IPS-20b (cell line): ENCODE measurements at regions not wholly inside any gene's neighbourhood (a gene's known extent, or its start where the extent isn't known, plus 50 kb on each side); places are given as distances from the start of the nearest gene placed in this dataset.
A peak's percentile ranks its signal among the peaks of the same experiment; 100 is the strongest.

Source experiments
- H3K27ac ChIP-seq: one replicate; pipeline ENCODE4 v1.5.1; 2013; ENCODE audit warnings: low read length
- H3K27me3 ChIP-seq: 2 replicates; pipeline ENCODE4 v1.6.1; 2013; ENCODE audit warnings: mild to moderate bottlenecking, low read length, inconsistent platforms; ENCODE audit not compliant: insufficient read depth
- H3K36me3 ChIP-seq: 2 replicates; pipeline ENCODE4 v1.6.1; 2013; ENCODE audit warnings: low read depth, mild to moderate bottlenecking, inconsistent platforms, low read length, moderate library complexity; ENCODE audit not compliant: insufficient read depth
- H3K4me1 ChIP-seq: 2 replicates; pipeline ENCODE4 v1.6.1; 2013; ENCODE audit warnings: mild to moderate bottlenecking, control low read depth, inconsistent platforms, low read length, moderate library complexity; ENCODE audit not compliant: insufficient read depth
- H3K4me3 ChIP-seq: 2 replicates; pipeline ENCODE4 v1.5.1; 2013; ENCODE audit warnings: mild to moderate bottlenecking, low read length, inconsistent platforms
- H3K9ac ChIP-seq: 2 replicates; pipeline ENCODE4 v1.6.1; 2013; ENCODE audit warnings: low read depth, mild to moderate bottlenecking, inconsistent platforms, low read length, moderate library complexity
- H3K9me3 ChIP-seq: 2 replicates; pipeline ENCODE4 v1.6.1; 2013; ENCODE audit warnings: mild to moderate bottlenecking, low read depth, low read length, inconsistent platforms; ENCODE audit not compliant: insufficient read depth

- no peak overlapping the region for H3K9ac ChIP-seq
- no peak overlapping the region for H3K27ac ChIP-seq
- H3K36me3 ChIP-seq = no peaks in the 10 kb centered on the region
- H3K27me3 ChIP-seq = no peaks in the 10 kb centered on the region
- peaks cover 100% of the 10 kb centered on the region for H3K9me3 ChIP-seq
- H3K4me3 ChIP-seq = peak overlapping the region; percentile 7; the same call in 1 of the 2 replicates
- H3K4me1 ChIP-seq = no peaks in the 10 kb centered on the region
Measured at GRCh38 chr13:18956473-18957078, 225.0 kb downstream of the TUBA3C start.

- peaks cover 100% of the 10 kb centered on the region for H3K9me3 ChIP-seq
- H3K4me3 ChIP-seq = no peak overlapping the region
Measured at GRCh38 chr13:18954254-18954653, 227.4 kb downstream of the TUBA3C start.

DNA sequence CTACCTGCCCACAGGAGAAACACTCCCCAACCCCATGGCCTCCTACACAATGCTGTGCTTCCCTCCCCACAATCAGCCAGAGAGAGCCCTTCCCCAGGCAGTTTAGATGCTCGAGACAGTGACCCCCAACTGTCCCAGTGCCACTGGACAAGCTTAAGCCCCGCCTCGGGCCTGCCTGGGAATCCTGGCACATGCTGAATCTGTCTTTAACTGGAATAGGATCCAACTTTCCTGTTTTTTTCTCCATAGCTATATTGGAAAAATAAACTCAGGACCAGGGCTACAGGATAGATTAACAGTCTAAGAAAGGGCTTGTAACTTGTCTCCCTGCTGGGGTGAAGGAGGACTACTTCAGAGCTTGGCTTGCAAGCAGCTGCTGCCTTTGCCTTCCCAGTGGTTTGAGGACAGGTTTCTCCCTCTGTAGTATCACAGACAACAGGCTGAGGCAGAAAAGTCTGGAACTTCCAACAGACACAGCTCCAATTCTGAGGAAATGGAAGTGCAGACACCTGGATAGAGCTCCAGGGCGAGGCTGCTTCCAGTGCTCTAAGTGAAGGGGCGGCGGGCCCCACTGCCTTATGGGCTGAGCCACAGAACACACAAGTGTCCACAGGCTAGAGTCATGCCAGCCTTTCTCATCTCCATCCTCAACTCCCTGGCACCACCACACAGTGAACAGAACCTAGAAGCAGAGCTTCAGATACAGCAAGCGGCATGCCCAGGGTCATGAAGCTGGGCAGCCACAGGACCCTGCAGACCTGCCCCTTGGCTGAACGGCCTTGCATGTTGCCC is 228.3 kb downstream of the TUBA3C start:
- no peak overlapping the region for H3K27ac ChIP-seq
- H3K4me3 ChIP-seq = no peak overlapping the region
- H3K27me3 ChIP-seq = no peaks in the 10 kb centered on the region
- H3K9ac ChIP-seq = no peak overlapping the region
- H3K36me3 ChIP-seq = no peaks in the 10 kb centered on the region
- H3K9me3 ChIP-seq = peaks cover 100% of the 10 kb centered on the region
- H3K4me1 ChIP-seq = no peaks in the 10 kb centered on the region

More at GRCh38 chr13:18954254-18954653, 227.4 kb downstream of the TUBA3C start:
- Histone ChIP-seq H3K9ac (no peak overlapping the region), H3K4me1 (no peaks in the 10 kb centered on the region), H3K36me3 (no peaks in the 10 kb centered on the region), H3K27ac (no peak overlapping the region), H3K27me3 (no peaks in the 10 kb centered on the region)

DNA sequence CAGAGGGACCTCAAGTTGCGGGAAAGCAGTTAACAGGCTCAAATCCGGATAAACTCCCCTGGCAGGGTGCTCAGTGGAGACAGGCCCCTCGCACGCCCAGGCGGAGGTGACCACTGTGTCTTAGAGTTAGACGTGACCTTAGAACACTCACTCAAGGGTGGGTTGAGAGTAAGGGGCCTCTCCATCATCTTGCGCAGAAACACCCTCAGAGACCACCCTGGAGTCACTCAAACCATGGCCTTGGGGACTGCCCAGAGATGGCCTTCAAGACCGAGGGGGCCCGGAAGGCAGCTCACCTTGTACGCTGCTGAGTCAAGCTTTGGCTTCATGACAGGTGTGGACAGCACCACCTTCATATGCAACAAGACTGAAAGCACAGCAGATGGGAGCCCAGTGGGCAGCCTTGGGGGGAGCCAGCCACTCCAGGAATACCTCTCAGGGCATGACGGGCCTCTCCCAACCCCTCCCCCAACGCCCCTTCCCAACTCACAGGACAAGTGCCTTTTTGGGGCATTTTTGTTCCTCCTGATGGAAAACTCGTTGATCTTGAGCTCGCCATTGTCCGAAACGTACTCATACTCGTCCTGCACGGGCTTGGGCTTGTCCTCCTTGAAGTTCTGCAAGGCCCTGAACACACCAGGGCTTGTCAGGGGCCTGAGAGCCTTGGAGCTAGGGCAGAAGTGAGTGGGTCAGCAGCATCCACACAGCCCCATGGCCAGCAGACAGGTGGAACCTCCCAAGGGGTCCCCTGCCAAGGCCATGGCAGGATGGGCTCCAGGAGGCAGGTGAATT is 229.2 kb downstream of the TUBA3C start:
- H3K36me3 ChIP-seq = no peaks in the 10 kb centered on the region
- H3K27me3 ChIP-seq = no peaks in the 10 kb centered on the region
- no peaks in the 10 kb centered on the region for H3K4me1 ChIP-seq
- H3K4me3 ChIP-seq = no peak overlapping the region
- peaks cover 100% of the 10 kb centered on the region for H3K9me3 ChIP-seq
- no peak overlapping the region for H3K27ac ChIP-seq
- H3K9ac ChIP-seq = no peak overlapping the region

- Histone ChIP-seq H3K27ac (no peak overlapping the region), H3K4me1 (no peaks in the 10 kb centered on the region), H3K9ac (no peak overlapping the region), H3K27me3 (no peaks in the 10 kb centered on the region), H3K36me3 (no peaks in the 10 kb centered on the region), H3K4me3 (no peak overlapping the region), H3K9me3 (peaks cover 100% of the 10 kb centered on the region)
Measured at GRCh38 chr13:18951412-18951811, 230.2 kb downstream of the TUBA3C start.

DNA sequence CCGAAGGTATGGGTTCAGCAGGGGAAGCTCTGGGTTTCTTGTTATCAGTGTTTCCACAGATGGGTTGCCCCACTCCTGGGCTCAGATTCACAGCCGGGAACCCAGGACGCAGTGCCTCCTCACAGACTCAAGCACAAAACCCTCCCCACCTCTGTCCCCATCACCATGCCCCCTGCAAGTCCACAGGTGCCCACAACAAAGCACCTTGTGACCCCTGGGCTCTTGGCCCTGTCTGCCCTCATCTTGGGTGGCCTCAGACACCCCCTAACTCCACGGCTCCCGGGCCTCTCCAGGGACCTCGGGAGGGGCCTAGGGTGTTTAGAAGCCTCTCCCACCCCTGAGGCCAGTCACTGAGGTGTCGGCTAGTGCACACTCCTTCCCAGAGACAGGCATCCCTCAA is 231.7 kb downstream of the TUBA3C start:
- H3K9me3 ChIP-seq = peaks cover 100% of the 10 kb centered on the region

GRCh38 chr13:18949489-18949761 is 232.2 kb downstream of the TUBA3C start:
- H3K9me3 ChIP-seq = peaks cover 100% of the 10 kb centered on the region
- H3K9ac ChIP-seq = no peak overlapping the region
- H3K36me3 ChIP-seq = no peaks in the 10 kb centered on the region
- no peak overlapping the region for H3K4me3 ChIP-seq
- no peaks in the 10 kb centered on the region for H3K27me3 ChIP-seq
- H3K27ac ChIP-seq = no peak overlapping the region
- no peaks in the 10 kb centered on the region for H3K4me1 ChIP-seq

More for the DNA sequence above, 231.7 kb downstream of the TUBA3C start:
- Histone ChIP-seq H3K27ac (no peak overlapping the region), H3K36me3 (no peaks in the 10 kb centered on the region), H3K27me3 (no peaks in the 10 kb centered on the region), H3K4me3 (no peak overlapping the region), H3K4me1 (no peaks in the 10 kb centered on the region), H3K9ac (no peak overlapping the region)

DNA sequence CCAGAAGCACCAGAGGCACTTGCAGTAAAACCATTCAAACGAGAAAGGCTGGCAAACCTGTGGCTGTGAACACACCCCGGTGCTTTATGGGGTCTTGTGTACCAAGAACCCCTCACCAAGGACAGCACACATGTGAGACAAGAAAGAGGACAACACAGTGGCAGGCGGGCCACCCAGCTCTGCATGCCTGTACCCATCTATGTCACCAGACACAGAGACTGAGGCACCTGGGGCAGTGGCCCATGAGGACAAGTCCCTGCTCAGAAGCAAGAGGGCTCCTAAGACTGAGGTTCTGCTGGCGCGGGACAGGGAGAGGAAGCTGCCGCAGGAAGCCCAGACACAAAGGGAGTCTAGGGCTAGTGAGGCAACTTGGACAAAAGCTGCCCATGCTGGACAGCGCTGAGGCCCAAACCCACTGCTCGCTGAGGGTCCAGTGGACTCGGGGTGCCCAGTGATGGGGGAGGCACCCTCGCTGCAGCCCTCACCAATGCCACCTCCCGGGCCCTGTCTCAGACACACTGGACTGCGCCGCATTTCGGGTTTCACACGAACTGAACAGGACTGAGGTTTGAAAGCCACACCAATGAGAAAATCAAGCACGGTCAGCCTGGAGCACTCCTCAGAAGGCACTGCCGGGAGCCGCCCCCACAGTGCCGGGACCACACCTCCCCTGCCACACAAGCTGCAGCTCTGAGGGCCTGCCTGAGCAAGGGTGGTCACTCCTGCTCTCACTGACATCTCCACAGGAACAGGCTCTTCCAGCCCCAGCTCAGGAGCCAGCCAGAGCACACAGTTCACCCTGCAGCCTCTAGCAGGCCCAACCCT is 232.7 kb downstream of the TUBA3C start:
- Histone ChIP-seq H3K9ac (no peak overlapping the region), H3K4me3 (no peak overlapping the region), H3K9me3 (peaks cover 100% of the 10 kb centered on the region)

DNA sequence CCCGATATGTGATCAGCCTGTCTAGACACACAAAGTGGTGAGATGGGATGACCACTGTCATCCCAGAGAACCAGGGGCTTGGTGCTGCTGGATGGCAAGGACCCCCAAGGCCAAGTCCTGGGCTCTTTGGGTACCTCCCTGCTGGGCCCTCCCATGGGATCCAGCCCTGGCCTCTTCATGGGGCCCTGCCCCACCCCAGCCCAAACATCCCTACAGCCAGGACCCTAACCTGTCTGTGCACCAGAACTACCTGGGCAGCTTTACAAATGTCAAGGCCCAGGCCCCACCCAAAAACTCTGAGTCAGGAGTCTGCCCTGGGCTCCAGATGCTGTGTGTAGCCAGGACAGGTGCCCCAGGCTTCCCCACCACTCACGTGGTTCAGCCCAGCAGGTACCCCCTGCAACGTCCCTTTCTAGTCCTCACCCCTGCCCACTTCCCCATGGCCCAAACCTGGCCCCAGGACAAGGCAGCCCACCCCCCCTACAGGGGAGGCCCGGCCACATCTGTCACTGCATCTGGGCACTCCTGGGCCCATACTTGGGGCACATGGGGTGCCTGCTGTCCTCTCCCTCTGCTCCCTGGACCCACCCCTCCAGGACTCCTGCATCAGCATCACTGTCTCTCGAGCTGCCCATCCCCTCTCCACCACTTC is 233.5 kb downstream of the TUBA3C start:
- no peak overlapping the region for H3K4me3 ChIP-seq

More for the DNA sequence above, 232.7 kb downstream of the TUBA3C start:
- Histone ChIP-seq H3K27me3 (no peaks in the 10 kb centered on the region), H3K36me3 (no peaks in the 10 kb centered on the region), H3K4me1 (no peaks in the 10 kb centered on the region), H3K27ac (no peak overlapping the region)

DNA sequence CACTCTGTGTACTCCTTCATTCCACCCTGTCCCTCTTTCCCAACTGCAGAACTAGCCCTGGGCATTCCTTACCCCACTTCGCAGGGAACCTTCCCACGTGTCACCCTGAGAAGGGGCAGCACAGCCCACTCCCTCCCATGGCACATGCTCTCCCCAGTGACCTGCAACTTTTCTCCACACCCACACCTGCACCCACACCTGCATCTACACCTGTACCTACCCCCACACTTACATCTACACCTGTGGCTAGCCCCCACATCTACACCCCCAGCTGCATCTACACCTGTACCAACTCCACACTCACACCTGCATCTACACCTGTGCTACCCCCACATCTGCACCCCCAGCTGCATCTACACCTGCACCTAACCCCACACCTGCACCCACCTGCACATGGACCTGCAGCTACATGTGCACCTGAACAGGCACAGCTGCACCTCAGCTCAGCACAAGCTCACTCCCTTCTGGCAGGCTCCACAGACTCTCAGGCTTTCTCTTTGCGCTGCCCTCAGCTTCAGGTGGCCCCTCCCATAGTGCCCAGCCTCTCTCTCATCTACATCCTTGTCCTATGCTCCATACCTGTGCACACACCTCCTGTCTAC is 234.1 kb downstream of the TUBA3C start:
- Histone ChIP-seq H3K4me3 (no peak overlapping the region), H3K9ac (no peak overlapping the region), H3K36me3 (no peaks in the 10 kb centered on the region), H3K4me1 (no peaks in the 10 kb centered on the region), H3K9me3 (peaks cover 100% of the 10 kb centered on the region), H3K27ac (no peak overlapping the region), H3K27me3 (no peaks in the 10 kb centered on the region)

More for the DNA sequence above, 233.5 kb downstream of the TUBA3C start:
- Histone ChIP-seq H3K9me3 (peaks cover 100% of the 10 kb centered on the region), H3K27ac (no peak overlapping the region), H3K36me3 (no peaks in the 10 kb centered on the region), H3K27me3 (no peaks in the 10 kb centered on the region), H3K9ac (no peak overlapping the region), H3K4me1 (no peaks in the 10 kb centered on the region)
